Right lobe of liver (tissue), 6 donors: ENCODE measurements at regions not wholly inside any gene's neighbourhood (a gene's known extent, or its start where the extent isn't known, plus 50 kb on each side); places are given as distances from the start of the nearest gene placed in this dataset.

ENCODE experiments used
- ATAC-seq, 4 donors: fragments of 200-7000 bp; cut with Tn5 transposase; one replicate each; pipeline ENCODE4 v1.9.1; 2020; ENCODE audit warnings: mild to moderate bottlenecking in 4 of 4, moderate library complexity in 4 of 4
- DNase-seq, 3 donors: peaks; one replicate each; pipeline ENCODE4 v3.0.0-alpha.2; 2020
- H3K27ac ChIP-seq, 3 donors: fragments of 200-600 bp; one replicate each; pipeline ENCODE4 v1.8.0; 2022
- H3K27me3 ChIP-seq, 2 donors: fragments of 200-600 bp; one replicate each; pipeline ENCODE4 v1.8.0; 2022
- H3K36me3 ChIP-seq, 4 donors: fragments of 200-600 bp; sonication (generic) in 1 of 4; one replicate each; pipeline versions ENCODE4 v1.5.1 to v1.8.0; 2017 to 2022; ENCODE audit warnings: control low read depth in 1 of 4
- H3K4me1 ChIP-seq, 4 donors: fragments of 200-600 bp; sonication (generic) in 1 of 4; one replicate each; pipeline versions ENCODE4 v1.5.1 to v1.8.0; 2017 to 2022; ENCODE audit warnings: control low read depth in 1 of 4
- H3K4me3 ChIP-seq, 3 donors: fragments of 200-600 bp; one replicate each; pipeline ENCODE4 v1.8.0; 2022
- H3K9me3 ChIP-seq, 4 donors: fragments of 200-600 bp; sonication (generic) in 1 of 4; one replicate each; pipeline versions ENCODE4 v1.5.1 to v1.8.0; 2017 to 2022; ENCODE audit warnings: control low read depth in 1 of 4
- CTCF ChIP-seq, 4 donors: fragments of 200-600 bp in 3 of 4; fragments of 450-650 bp in 1 of 4; IDR thresholded peaks; one replicate each; pipeline versions ENCODE4 v1.5.1 to v1.8.0; 2016 to 2022; ENCODE audit warnings: antibody characterized with exemption in 4 of 4, mild to moderate bottlenecking in 2 of 4
- POLR2A ChIP-seq: fragments of 450-650 bp; IDR thresholded peaks from one replicate; pipeline ENCODE4 v1.6.1; 2017; ENCODE audit warnings: antibody characterized with exemption, mild to moderate bottlenecking
- WGBS: methylation state at CpG from one replicate; pipeline ENCODE4 v1.1.6; 2018; ENCODE audit warnings: low coverage, low lambda C conversion rate; ENCODE audit not compliant: insufficient coverage; ENCODE audit errors: missing lambda C conversion rate; 5-methylcytosine and 5-hydroxymethylcytosine counted together
- intact Hi-C, 2 donors: fragments of 100-400 bp; cut with DNase I; formaldehyde crosslinking; loops; one replicate each; pipeline versions ENCODE4 v1.11.2 to v1.14.1; 2022
- donor health status: DM: no; HTN: yes; CAD: no.
- donor health status: DM: no; HTN: no; CAD: no.
- donor health status: DM: no; HTN: no; CAD: no.
- donor health status: DM: no; HTN: yes; CAD: no.
- donor health status: DM: no; HTN: yes; CAD: no.

- TF ChIP-seq CTCF (IDR thresholded peaks at IDR 0.05) (no peak), POLR2A (no peak)
- Histone ChIP-seq H3K36me3 (no peaks in the 10 kb centered on the region), H3K9me3 (no peaks in the 10 kb centered on the region), H3K4me3 (no peak overlapping the region), H3K4me1 (no peaks in the 10 kb centered on the region), H3K27me3 (no peaks in the 10 kb centered on the region), H3K27ac (no peak overlapping the region)
- WGBS = 68% methylated on average over 2 of the region's 2 CpGs
- intact Hi-C loops = no loop called here
- no peak for DNase-seq
- no peak for ATAC-seq
Measured at GRCh38 chr7:125567686-125568085, 638.1 kb upstream of the POT1 start.

GRCh38 chr7:125563964-125564529, 634.4 kb upstream of the POT1 start:
- Histone ChIP-seq H3K9me3 (no peaks in the 10 kb centered on the region), H3K27ac (no peak overlapping the region), H3K4me3 (no peak overlapping the region), H3K27me3 (no peaks in the 10 kb centered on the region), H3K4me1 (no peaks in the 10 kb centered on the region), H3K36me3 (no peaks in the 10 kb centered on the region)
- intact Hi-C loops = no loop called here
- ATAC-seq = no peak
- 44% methylated on average over 7 of the region's 12 CpGs for WGBS
- TF ChIP-seq POLR2A (no peak), CTCF (IDR thresholded peaks at IDR 0.05) (no peak)
- DNase-seq = no peak

GRCh38 chr7:125563557-125563956, 633.9 kb upstream of the POT1 start:
- ATAC-seq (no peak), DNase-seq (no peak)
- H3K27me3 ChIP-seq = no peaks in the 10 kb centered on the region
- H3K36me3 ChIP-seq = no peaks in the 10 kb centered on the region
- 26% methylated on average over 3 of the region's 9 CpGs for WGBS
- H3K27ac ChIP-seq = no peak overlapping the region
- H3K4me3 ChIP-seq = no peak overlapping the region
- TF ChIP-seq CTCF (IDR thresholded peaks at IDR 0.05) (no peak), POLR2A (no peak)
- intact Hi-C loops = no loop called here
- H3K9me3 ChIP-seq = no peaks in the 10 kb centered on the region
- no peaks in the 10 kb centered on the region for H3K4me1 ChIP-seq

- no peak overlapping the region for H3K27ac ChIP-seq
- 10% methylated on average over 3 of the region's 3 CpGs for WGBS
- no peak overlapping the region for H3K4me3 ChIP-seq
- no peaks in the 10 kb centered on the region for H3K4me1 ChIP-seq
- no peak for DNase-seq
- H3K9me3 ChIP-seq = no peaks in the 10 kb centered on the region
- ATAC-seq = no peak
- intact Hi-C loops = no loop called here
- TF ChIP-seq CTCF (IDR thresholded peaks at IDR 0.05) = no peak
- TF ChIP-seq POLR2A = no peak
- H3K36me3 ChIP-seq = no peaks in the 10 kb centered on the region
- H3K27me3 ChIP-seq = no peaks in the 10 kb centered on the region
Measured at GRCh38 chr7:125561006-125561405, 631.4 kb upstream of the POT1 start.

- Histone ChIP-seq H3K27me3 (no peaks in the 10 kb centered on the region), H3K4me3 (no peak overlapping the region), H3K9me3 (no peaks in the 10 kb centered on the region), H3K36me3 (no peaks in the 10 kb centered on the region), H3K4me1 (no peaks in the 10 kb centered on the region), H3K27ac (no peak overlapping the region)
- DNase-seq (no peak), ATAC-seq (no peak)
- WGBS = 41% methylated on average over 2 of the region's 2 CpGs
- intact Hi-C loops = no loop called here
- TF ChIP-seq CTCF (IDR thresholded peaks at IDR 0.05) = no peak
- no peak for TF ChIP-seq POLR2A
Measured at GRCh38 chr7:125559921-125560320, 630.3 kb upstream of the POT1 start.
